ENCODE measurements at regions not wholly inside any gene's neighbourhood (a gene's known extent, or its start where the extent isn't known, plus 50 kb on each side); places are given as distances from the start of the nearest gene placed in this dataset.
"Not testable (repeated sequence)": the region's sequence is repeated elsewhere in the genome, so short reads cannot be mapped to it uniquely, and the experiment has no call there.

DNA sequence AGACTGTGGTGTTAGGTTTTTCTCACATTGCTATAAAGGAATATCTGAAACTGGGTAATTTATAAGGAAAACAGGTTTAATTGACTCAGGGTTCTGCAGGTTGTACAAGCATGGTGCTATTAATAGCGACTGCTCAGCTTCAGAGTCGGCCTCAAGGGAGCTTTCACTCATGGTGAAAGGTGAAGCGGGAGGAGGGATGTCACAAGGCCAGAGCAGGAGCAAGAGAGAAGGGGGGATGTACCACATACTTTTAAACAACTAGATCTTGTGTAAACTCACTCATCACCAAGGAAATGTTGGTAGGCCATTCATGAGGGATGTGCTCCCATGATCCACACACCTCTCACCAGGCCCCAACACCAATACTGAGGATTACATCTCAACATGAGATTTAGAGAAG, 313.2 kb downstream of the UBE2NL start:
- DNase-seq (ENCODE audit: low read depth), result not testable (repeated sequence)

DNA sequence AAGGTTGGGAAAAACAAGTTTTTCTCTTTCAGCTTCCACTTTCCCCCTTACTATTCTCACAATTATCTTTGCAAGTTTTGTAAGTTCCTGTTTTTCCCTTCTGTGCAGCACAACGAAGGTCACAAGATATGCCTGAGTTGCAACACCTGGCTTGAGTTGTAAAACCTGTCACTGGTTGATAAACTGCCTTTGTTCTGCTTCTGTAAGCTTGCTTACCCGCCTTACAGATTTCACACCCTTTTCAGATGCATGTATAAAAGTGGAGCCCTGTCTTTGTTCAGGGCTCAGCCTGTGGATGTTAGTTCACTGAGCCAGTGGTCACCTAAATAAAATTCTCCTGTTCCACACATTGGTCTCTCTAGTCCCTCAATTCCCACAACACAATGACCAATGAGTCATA, 318.9 kb downstream of the UBE2NL start:
- DNase-seq (ENCODE audit: low read depth), result not testable (repeated sequence)

DNA sequence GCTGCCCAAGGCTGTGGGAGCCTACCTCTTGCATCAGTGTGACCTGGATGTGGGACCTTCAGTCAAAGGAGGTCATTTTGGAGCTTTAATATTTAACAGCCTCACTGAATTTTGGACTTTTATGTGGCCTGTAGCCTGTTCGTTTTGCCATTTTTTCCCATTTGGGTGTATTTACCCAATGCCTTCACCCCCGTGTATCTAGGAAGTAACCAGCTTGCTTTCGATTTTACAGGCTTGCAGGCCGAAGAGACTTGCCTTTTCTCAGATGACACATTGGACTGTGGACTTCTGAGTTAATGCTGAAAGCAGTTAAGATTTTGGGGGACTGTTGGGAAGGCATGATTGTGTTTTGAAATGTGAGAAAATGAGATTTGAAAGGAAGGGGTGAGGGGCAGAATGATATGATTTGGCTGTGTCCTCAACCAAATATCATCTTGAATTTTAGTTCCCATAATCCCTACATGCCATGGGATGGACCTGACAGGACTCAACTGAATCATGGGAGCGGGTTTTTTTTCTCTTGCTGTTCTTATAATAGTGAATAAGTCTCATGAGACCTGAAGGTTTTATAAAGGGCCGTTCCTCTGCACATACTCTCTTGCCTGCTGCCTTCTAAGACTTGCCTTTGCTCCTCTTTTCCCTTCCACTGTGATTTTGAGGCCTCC, 324.6 kb downstream of the UBE2NL start:
- DNase-seq (ENCODE audit: low read depth), result not testable (repeated sequence)

DNA sequence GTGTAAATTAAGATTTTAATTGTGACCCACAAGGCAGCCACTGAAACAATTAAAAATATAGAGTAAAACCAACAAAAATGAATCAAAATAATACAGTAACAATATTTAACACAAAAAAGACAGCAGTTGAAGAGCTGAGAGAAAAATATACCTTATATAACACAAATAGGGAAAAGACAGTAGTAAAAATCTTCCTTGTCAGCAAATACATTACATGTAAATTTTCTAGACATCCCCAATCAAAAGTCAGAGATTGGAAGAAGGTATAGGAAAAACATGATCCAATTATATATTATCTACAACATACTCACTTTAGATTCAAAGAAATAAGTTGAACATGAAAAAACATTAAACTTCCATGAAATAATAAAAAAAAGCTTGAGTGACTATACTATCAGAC, 330.8 kb downstream of the UBE2NL start:
- no peak for DNase-seq (ENCODE audit: low read depth)

DNA sequence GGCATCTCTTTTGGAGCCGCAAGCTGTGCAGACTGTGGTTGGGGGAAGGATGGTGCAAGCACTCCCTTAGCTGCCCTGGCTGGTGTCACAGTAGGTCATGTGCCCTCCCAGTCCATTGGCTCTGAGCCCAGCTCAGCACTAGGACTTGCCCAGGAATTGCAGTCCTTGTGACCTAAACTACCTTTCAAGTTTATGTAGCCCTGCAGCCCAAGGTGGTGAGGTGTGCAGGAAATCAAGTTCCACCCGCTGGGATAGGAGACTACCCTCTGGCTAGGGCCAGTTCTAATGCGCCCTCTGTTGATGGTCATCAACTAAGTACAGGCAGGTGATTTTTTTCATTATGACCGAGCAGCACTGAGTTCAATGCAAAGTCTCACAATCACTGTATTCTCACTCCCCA, 335.2 kb downstream of the UBE2NL start:
- peak; percentile 2 for DNase-seq (ENCODE audit: low read depth)

DNA sequence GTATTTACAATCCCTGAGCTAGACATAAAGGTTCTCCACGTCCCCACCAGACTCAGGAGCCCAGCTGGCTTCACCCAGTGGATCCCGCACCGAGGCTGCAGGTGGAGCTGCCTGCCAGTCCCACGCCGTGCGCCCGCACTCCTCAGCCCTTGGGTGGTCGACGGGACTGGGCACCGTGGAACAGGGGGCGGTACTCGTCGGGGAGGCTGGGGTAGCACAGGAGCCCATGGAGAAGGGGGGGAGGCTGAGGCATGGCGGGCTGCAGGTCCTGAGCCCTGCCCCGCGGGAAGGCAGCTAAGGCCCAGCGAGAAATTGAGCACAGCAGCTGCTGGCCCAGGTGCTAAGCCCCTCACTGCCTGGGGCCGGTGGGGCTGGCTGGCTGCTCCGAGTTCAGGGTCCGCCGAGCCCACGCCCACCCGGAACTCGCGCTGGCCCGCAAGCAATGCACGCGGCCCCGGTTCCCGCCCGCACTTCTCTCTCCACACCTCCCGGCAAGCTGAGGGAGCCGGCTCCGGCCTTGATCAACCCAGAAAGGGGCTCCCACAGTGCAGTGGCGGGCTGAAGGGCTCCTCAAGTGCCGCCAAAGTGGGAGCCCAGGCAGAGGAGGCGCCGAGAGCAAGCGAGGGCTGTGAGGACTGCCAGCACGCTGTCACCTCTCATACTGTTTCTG, 347.4 kb downstream of the UBE2NL start:
- DNase-seq (ENCODE audit: low read depth), result not testable (repeated sequence)

DNA sequence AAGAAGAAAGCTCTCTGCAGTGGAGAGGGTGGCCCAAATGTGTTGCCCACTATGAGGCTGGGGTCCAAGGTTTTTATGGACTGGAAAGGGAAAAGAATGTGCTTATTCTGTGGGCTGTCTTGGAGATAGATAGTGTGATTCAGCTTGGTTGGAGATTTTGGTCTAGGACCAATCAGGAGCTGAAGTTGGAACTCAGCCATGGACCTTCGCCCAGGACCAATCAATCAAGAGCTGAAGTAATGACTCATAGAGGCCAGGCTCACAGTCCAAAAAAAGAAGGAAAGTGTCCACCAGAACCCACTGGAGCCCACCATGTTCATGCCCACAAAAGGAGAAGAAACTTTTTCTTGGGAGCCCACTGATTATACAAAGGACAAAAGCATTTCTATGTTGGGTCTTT, 369.5 kb downstream of the UBE2NL start:
- peak; percentile 47 for DNase-seq (ENCODE audit: low read depth)

DNA sequence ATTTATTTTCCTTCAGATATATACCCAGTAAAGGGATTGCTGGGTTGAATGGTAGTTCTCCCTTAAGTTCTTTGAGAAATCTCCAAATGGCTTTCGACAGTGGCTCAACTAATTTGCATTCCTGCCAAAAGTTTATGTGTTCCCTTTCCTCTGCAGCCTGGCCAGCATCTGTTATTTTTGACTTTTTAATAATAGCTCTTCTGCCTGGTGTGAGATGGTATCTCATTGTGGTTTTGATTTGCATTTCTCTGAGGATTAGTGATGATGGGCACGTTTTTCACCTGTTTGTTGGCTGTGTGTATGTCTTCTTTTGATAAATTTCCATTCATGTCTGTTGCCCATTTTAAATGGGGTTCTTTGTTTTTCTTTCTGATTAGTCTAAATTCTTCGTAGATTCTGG, 375.2 kb downstream of the UBE2NL start:
- no peak for DNase-seq (ENCODE audit: low read depth)

DNA sequence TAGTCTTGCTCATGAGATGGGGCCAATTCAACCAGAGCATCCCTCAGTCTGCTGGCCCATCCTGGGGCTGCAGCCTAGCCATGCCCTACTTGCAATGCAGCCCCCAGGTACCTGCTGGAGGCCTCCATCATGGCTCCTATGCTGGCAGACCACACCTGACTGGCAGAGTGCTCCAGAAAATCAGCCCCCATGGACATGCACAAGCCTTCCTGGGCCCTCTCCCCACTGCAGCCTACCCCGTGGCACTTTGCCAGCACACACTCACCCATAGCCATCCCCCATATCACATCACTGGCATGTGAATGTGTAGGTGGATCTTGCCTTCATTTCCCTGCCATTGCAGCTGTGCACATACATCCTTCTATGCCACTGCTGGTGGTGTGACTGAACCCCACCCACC, 381.8 kb downstream of the UBE2NL start:
- DNase-seq (ENCODE audit: low read depth), result no peak

DNA sequence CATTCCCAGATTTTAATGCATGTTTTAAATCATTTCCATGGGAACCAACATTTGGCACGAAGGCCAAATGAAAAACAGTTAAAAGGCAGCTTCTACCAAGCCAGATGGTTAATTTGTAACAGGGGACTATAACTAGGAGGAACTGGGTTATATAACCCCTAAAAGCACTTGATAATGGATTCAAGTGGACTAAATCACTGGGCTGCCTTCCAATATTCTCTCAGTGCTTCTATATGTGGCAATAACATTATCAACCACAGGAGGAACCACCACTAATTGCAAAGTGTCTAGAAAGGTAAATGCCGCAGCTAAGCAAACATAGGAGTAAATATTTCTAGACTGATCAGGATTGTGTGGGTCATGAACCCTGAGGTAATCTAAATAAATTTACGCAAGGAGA, 391.5 kb downstream of the UBE2NL start:
- DNase-seq (ENCODE audit: low read depth), result peak; percentile 24

DNA sequence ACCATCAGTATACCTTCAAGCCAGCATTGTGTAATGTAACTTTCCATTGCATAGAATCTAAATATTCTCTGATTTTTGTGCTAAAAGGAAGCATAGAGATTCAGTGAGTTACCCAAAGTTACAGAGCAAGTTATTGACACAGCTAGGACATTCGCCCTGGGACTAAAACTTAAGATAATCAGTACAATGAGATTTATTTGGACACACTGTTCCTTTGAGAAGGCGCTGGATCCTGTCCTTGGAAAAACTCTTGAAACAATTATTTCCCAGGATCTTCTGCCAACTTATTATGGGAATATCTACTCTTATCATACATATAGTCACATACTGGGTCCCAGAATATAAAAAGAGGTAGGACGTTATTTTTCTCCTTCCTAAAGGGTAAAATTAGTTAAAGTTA, 392.0 kb downstream of the UBE2NL start:
- DNase-seq (ENCODE audit: low read depth), result no peak

DNA sequence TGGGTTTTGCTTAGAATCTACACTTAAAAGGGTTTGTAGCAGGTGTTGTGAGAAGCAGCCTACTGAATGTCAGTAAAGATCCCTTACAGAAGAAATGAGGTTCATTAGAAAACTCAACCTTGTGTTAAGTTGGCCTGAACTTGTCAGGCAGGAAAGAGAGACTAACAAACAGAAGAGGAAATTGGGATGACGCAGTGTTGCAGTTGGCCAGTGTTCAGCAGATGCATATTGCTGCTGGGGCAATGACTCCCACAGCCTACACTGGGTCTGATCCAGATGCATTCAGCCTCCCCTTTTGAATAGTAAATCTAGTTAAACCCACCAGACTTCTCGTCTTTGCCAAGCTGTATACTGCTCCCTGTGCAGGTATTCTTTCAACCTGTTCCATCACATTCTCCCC, 409.4 kb downstream of the UBE2NL start:
- peak; percentile 54 for DNase-seq (ENCODE audit: low read depth)

DNA sequence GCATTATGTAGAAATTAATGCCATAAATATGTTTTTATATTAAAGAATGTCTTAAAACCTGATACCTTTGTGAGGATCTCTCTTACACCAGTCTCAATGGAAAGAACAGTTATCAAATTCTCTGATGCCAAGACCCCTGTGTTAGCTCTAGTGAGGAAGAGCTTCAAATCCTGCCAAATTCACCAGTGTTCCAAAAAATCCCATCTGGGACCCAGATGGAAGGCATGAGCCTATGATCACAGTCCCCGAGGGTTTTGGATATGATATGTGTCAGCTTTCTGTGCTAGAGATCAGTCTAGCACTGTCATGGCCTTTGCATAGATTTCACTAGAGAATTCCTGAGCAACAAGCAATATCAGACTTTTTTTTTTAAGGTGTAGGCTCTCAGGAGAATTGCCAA, 412.1 kb downstream of the UBE2NL start:
- peak; percentile 36 for DNase-seq (ENCODE audit: low read depth)

DNA sequence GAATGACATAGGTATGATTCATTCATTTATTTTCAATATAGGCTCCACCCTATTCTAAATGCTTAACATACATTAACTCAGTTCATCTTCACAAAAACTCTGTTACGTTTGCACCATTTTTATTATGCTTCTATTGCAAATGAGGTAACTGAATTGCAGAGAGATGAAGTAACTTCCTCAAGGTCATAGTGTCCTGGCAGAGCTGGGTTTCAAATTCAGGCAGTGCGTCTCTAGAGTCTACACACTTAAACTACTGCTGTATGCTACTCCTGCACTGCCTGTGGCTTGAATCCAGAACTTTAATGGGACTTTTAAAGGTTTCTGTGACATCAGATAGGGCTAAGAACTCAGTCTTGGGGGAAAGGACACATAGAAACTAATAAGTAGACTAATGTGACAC, 413.4 kb downstream of the UBE2NL start:
- no peak for DNase-seq (ENCODE audit: low read depth)

DNA sequence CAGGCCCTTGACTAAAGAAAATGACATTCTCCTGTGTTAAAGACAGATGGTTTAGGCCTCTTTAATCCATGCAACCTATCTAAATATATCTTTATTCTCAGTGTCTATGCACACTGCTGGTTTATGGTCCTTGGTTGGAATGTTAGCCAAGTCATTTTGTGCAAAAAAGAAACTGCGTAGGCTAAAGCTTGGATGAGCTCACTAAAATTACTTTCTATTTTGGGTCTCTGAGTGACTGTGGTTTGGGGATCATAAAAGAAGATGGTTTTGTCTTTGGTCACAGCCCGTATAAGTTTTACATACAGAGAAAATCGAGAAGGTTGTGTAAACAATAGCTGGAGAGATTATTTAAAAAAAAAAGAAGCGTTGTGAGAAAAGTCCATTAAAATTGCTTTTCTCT, 443.6 kb downstream of the UBE2NL start:
- peak; percentile 79 for DNase-seq (ENCODE audit: low read depth)

DNA sequence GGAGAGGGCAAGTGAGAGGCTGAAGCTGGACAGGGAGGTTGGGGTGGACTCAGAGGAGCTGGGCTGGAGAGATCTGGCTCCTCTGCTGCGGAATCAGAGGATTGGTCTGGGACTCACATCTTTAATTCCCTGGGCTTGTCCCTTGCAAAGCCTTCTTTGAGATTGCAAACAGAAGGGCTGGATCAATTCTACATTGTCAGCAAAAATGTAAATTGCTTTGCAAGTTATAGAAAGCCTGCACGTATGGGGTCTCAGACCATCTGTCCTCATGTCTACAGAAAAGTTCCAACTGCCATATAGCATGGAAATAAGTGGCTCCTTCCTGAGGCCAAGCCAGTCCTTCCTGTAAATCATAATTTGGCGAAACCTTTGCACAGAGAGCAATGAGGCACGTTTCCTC, 449.6 kb downstream of the UBE2NL start:
- no peak for DNase-seq (ENCODE audit: low read depth)

DNA sequence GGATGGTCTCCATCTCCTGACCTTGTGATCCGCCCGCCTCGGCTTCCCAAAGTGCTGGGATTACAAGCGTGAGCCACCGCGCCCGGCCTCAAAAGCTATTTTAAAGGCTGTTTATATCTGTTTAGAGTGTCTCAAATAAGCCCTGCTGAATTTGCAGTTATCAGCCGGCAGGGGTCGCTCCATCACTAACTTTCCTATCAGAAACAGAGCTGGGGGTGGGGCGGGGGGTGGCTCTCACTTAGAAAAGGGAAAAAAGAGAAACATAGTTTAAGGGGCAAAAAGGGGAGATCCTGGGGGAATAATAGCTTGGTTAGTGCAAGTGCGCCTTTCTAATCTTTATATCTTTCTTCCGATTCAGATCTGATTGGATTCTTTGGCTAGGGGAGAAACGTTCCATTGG, 450.7 kb downstream of the UBE2NL start:
- peak; percentile 59 for DNase-seq (ENCODE audit: low read depth)

DNA sequence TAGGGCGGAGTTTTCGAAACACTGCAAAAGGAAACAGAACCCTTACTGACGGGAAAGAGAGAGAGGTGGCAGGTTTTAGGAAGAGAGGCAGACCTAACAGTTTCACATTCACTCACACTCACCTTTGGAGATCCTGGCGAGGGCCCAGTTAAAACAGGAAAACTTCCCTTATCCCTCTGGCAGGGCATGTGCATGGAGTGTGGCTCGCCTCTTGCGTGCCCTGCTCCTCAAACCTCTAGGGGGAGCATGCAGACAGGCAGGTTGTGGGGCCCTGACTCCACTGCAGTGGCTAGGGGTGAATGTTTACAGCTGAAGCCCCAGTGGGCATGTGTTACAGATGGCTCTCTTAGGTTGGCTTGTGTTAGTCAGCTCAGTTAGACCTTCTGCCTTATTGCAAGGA, 451.5 kb downstream of the UBE2NL start:
- peak; percentile 50 for DNase-seq (ENCODE audit: low read depth)

DNA sequence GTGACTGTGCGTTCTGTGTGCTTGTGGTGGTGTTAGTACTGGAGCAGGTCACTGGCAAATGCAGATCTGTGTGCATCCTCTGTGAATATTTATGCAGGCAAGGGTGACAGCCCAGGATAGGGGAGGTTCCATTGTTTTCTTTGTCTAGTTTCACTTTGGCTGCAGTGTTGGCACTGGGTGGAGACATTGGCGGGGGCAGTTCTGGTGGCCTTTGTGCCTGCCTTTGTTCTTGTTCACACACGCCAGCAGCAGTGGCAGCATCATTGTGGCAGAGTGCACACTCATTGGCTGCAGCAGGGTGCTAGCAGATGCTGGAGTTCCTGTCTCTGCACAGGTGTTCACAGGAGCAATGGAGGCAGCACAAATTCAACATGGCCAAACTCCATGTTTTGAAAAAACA, 495.3 kb downstream of the UBE2NL start:
- no peak for DNase-seq (ENCODE audit: low read depth)

DNA sequence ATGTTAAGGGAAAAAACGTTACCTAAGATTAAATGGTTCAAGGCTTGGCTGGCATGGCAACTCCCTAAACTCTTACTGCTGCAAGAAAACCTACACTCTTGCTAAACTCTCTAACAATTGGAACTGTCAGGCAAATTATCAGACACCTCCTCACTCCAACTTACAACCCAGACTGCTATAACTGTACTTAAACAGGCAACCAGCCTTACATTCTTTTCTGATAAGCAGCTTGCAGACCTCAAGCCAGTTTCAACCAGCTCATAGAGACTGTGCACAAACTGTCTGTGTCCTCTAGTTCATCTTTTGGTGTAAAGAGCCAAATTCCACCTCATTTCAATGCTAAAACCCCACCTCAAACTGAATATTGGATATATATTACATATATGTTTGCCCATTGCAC, 504.9 kb downstream of the UBE2NL start:
- DNase-seq (ENCODE audit: low read depth), result no peak

Data from RPMI7951 (cell line).